WTC11 (cell line): ENCODE measurements at regions not wholly inside any gene's neighbourhood (a gene's known extent, or its start where the extent isn't known, plus 50 kb on each side); places are given as distances from the start of the nearest gene placed in this dataset.

Experiments
- ATAC-seq: fragments of 200-7000 bp; cut with Tn5 transposase; 2 replicates; pipeline ENCODE4 v1.10.0; 2021; ENCODE audit warnings: mild to moderate bottlenecking, moderate library complexity
- CTCF ChIA-PET: fragments of 300-600 bp; sonication (Branson Sonifier 250); formaldehyde crosslinking; loops from one replicate; lab custom pipeline; 2021; ENCODE audit warnings: antibody characterized with exemption; lab: Charles Lee
- POLR2A ChIA-PET: fragments of 350-600 bp; sonication (Branson Sonifier 250); formaldehyde crosslinking; loops from one replicate; lab custom pipeline; 2021; ENCODE audit warnings: antibody characterized with exemption; lab: Charles Lee
- DNase-seq: peaks from one replicate; pipeline ENCODE4 v3.0.0; 2021; ENCODE audit warnings: low spot score
- H3K27ac Mint-ChIP-seq: 2 replicates; pipeline ENCODE4 v1.8.0; 2021; ENCODE audit warnings: mixed read lengths
- H3K27me3 Mint-ChIP-seq: 2 replicates; pipeline ENCODE4 v1.8.0; 2021; ENCODE audit warnings: low read depth, mild to moderate bottlenecking, moderate library complexity, mixed read lengths
- H3K36me3 Mint-ChIP-seq: 2 replicates; pipeline ENCODE4 v1.8.0; 2021; ENCODE audit warnings: mixed read lengths
- H3K4me1 Mint-ChIP-seq: 2 replicates; pipeline ENCODE4 v1.8.0; 2022; ENCODE audit warnings: mixed read lengths
- H3K4me3 Mint-ChIP-seq: 2 replicates; pipeline ENCODE4 v1.8.0; 2021; ENCODE audit warnings: mild to moderate bottlenecking, moderate library complexity, mixed read lengths
- H3K9me3 Mint-ChIP-seq: 2 replicates; pipeline ENCODE4 v1.8.0; 2021; ENCODE audit warnings: mixed read lengths
- CBFB ChIP-seq: sonication (generic); formaldehyde crosslinking; IDR thresholded peaks from 2 replicates; pipeline ENCODE4 v1.8.1; 2022; ENCODE audit warnings: mild to moderate bottlenecking, low read depth, missing genetic modification reagents
- CREB1 ChIP-seq: sonication (generic); formaldehyde crosslinking; IDR thresholded peaks from 2 replicates; pipeline ENCODE4 v1.8.0; 2023; ENCODE audit warnings: mild to moderate bottlenecking, missing genetic modification reagents
- E2F1 ChIP-seq: sonication (generic); formaldehyde crosslinking; IDR thresholded peaks from 2 replicates; pipeline ENCODE4 v1.8.0; 2022; ENCODE audit warnings: mild to moderate bottlenecking, missing genetic modification reagents
- ELF4 ChIP-seq: sonication (generic); formaldehyde crosslinking; IDR thresholded peaks from 2 replicates; pipeline ENCODE4 v1.8.1; 2022; ENCODE audit warnings: low read depth, mild to moderate bottlenecking, moderate library complexity, missing genetic modification reagents
- EMX1 ChIP-seq: fragments of 250-450 bp; sonication (Bioruptor Pico); IDR thresholded peaks from 2 replicates; pipeline ENCODE4 v1.8.0; 2021; ENCODE audit warnings: mild to moderate bottlenecking
- FOXK1 ChIP-seq: sonication (generic); formaldehyde crosslinking; IDR thresholded peaks from 2 replicates; pipeline ENCODE4 v1.8.0; 2022; ENCODE audit warnings: mild to moderate bottlenecking, moderate library complexity, missing genetic modification reagents
- IRF2 ChIP-seq: sonication (generic); formaldehyde crosslinking; IDR thresholded peaks from 2 replicates; pipeline ENCODE4 v1.8.0; 2022; ENCODE audit warnings: low read depth, missing genetic modification reagents, borderline replicate concordance
- MXD4 ChIP-seq: fragments of 250-450 bp; sonication (Bioruptor Pico); IDR thresholded peaks from 2 replicates; pipeline ENCODE4 v1.8.0; 2021; ENCODE audit warnings: mild to moderate bottlenecking, moderate library complexity, borderline replicate concordance
- MYBL2 ChIP-seq: sonication (generic); formaldehyde crosslinking; IDR thresholded peaks from 2 replicates; pipeline ENCODE4 v1.8.1; 2023; ENCODE audit warnings: mild to moderate bottlenecking, moderate library complexity, missing genetic modification reagents
- NR2C2 ChIP-seq: sonication (generic); formaldehyde crosslinking; IDR thresholded peaks from 2 replicates; pipeline ENCODE4 v1.8.0; 2022; ENCODE audit warnings: mild to moderate bottlenecking, missing genetic modification reagents
- SMAD4 ChIP-seq: sonication (generic); formaldehyde crosslinking; IDR thresholded peaks from 2 replicates; pipeline ENCODE4 v1.8.0; 2022; ENCODE audit warnings: mild to moderate bottlenecking, missing genetic modification reagents
- TP53 ChIP-seq: sonication (generic); formaldehyde crosslinking; IDR thresholded peaks from 2 replicates; pipeline ENCODE4 v1.8.1; 2023; ENCODE audit warnings: mild to moderate bottlenecking, missing genetic modification reagents
- ZNF219 ChIP-seq: sonication (generic); formaldehyde crosslinking; IDR thresholded peaks from 2 replicates; pipeline ENCODE4 v1.8.0; 2023; ENCODE audit warnings: missing genetic modification reagents, mild to moderate bottlenecking, borderline replicate concordance
- ZNF263 ChIP-seq: sonication (generic); formaldehyde crosslinking; IDR thresholded peaks from 2 replicates; pipeline ENCODE4 v1.8.1; 2022; ENCODE audit warnings: low read depth, mild to moderate bottlenecking, moderate library complexity, missing genetic modification reagents
- TF ChIP-seq, protein P1 (sequence below): sonication (generic); formaldehyde crosslinking; IDR thresholded peaks from 2 replicates; pipeline ENCODE4 v1.8.1; 2023; ENCODE audit warnings: mild to moderate bottlenecking, missing genetic modification reagents
- TF ChIP-seq, protein P2 (sequence below): fragments of 250-450 bp; sonication (Bioruptor Pico); IDR thresholded peaks from 2 replicates; pipeline ENCODE4 v1.9.0; 2021; ENCODE audit warnings: mild to moderate bottlenecking
- TF ChIP-seq, protein P3 (sequence below): fragments of 200-600 bp; IDR thresholded peaks from 2 replicates; pipeline ENCODE4 v1.8.0; 2022; ENCODE audit warnings: antibody characterized with exemption
- TF ChIP-seq, protein P4 (sequence below): sonication (generic); formaldehyde crosslinking; IDR thresholded peaks from 2 replicates; pipeline ENCODE4 v1.8.1; 2023; ENCODE audit warnings: mild to moderate bottlenecking, missing genetic modification reagents, borderline replicate concordance
- TF ChIP-seq, protein P5 (sequence below): fragments of 250-450 bp; sonication (Bioruptor Pico); IDR thresholded peaks from 2 replicates; pipeline ENCODE4 v1.9.0; 2021; ENCODE audit warnings: mild to moderate bottlenecking

GRCh38 chr6:132910759-132911158 is 96.4 kb downstream of the RPS12 start (continued):
- TF ChIP-seq CBFB (CRISPR knock-in tag) (no peak), MXD4 (CRISPR knock-in tag) (no peak), NR2C2 (CRISPR knock-in tag) (no peak)
- TF ChIP-seq, protein P1, sequence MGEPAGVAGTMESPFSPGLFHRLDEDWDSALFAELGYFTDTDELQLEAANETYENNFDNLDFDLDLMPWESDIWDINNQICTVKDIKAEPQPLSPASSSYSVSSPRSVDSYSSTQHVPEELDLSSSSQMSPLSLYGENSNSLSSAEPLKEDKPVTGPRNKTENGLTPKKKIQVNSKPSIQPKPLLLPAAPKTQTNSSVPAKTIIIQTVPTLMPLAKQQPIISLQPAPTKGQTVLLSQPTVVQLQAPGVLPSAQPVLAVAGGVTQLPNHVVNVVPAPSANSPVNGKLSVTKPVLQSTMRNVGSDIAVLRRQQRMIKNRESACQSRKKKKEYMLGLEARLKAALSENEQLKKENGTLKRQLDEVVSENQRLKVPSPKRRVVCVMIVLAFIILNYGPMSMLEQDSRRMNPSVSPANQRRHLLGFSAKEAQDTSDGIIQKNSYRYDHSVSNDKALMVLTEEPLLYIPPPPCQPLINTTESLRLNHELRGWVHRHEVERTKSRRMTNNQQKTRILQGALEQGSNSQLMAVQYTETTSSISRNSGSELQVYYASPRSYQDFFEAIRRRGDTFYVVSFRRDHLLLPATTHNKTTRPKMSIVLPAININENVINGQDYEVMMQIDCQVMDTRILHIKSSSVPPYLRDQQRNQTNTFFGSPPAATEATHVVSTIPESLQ = no peak

DNA sequence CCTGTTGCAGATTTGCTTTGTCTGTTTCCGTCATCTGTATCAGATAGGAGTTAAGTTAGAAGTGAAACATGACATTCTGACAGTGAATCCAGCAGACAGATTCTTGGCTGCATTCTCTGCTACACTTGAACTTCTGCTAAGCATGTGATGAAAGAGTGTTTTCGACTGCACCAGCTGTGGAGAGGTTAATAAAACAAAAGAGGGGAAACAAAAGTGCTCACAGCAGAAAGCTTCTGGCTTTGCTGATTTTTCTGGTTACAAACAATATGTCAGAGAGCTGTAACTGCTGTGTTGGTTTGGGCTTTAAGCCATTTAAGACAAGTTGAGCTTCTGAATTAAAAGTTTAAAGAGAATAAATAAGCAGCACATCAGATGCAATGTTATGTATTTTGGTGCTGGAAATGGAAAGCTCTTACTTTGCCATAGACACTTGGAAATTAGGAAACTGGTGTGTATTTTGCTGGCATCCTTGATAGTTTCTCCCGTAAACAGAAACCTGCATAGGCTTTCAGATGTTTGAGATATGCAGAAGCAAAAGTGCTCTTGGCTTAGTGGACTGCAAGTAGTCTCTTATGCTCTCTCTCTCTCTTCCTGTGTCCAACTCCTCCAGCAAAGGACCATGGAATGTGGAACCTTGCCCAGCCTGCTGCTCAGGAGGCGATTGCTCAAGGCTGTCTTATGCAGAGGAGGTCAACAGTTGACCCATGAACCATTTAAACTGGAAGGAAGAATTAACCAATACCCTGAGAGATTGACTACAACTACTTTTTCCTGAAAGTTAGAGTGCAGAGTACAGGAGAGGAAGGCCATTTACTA is 104.9 kb downstream of the RPS12 start:
- H3K4me3 Mint-ChIP-seq = no peak overlapping the region
- H3K27ac Mint-ChIP-seq = peak overlapping the region; percentile 47

GRCh38 chr6:132927713-132928112 is 113.3 kb downstream of the RPS12 start:
- ChIA-PET POLR2A (no interaction called here), CTCF (interaction anchor here (0.9 kb wide), 1 partner anchor 10 kb away, joined by 5 read pairs; no protein-coding TSS in a partner anchor)
- Mint-ChIP-seq H3K4me3 (no peak overlapping the region), H3K36me3 (no peaks in the 10 kb centered on the region), H3K4me1 (peaks cover 16% of the 10 kb centered on the region), H3K27ac (no peak overlapping the region), H3K27me3 (no peaks in the 10 kb centered on the region), H3K9me3 (no peaks in the 10 kb centered on the region)
- DNase-seq (no peak), ATAC-seq (no peak)
- TF ChIP-seq FOXK1 (CRISPR knock-in tag) (no peak), IRF2 (CRISPR knock-in tag) (no peak), EMX1 (CRISPR knock-in tag) (no peak), ZNF219 (CRISPR knock-in tag) (no peak), SMAD4 (no peak), ZNF263 (CRISPR knock-in tag) (no peak), CREB1 (CRISPR knock-in tag) (no peak), ELF4 (CRISPR knock-in tag) (no peak)
- TF ChIP-seq, protein P2, sequence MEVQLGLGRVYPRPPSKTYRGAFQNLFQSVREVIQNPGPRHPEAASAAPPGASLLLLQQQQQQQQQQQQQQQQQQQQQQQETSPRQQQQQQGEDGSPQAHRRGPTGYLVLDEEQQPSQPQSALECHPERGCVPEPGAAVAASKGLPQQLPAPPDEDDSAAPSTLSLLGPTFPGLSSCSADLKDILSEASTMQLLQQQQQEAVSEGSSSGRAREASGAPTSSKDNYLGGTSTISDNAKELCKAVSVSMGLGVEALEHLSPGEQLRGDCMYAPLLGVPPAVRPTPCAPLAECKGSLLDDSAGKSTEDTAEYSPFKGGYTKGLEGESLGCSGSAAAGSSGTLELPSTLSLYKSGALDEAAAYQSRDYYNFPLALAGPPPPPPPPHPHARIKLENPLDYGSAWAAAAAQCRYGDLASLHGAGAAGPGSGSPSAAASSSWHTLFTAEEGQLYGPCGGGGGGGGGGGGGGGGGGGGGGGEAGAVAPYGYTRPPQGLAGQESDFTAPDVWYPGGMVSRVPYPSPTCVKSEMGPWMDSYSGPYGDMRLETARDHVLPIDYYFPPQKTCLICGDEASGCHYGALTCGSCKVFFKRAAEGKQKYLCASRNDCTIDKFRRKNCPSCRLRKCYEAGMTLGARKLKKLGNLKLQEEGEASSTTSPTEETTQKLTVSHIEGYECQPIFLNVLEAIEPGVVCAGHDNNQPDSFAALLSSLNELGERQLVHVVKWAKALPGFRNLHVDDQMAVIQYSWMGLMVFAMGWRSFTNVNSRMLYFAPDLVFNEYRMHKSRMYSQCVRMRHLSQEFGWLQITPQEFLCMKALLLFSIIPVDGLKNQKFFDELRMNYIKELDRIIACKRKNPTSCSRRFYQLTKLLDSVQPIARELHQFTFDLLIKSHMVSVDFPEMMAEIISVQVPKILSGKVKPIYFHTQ (CRISPR knock-in tag) = no peak
- TF ChIP-seq, protein P3, sequence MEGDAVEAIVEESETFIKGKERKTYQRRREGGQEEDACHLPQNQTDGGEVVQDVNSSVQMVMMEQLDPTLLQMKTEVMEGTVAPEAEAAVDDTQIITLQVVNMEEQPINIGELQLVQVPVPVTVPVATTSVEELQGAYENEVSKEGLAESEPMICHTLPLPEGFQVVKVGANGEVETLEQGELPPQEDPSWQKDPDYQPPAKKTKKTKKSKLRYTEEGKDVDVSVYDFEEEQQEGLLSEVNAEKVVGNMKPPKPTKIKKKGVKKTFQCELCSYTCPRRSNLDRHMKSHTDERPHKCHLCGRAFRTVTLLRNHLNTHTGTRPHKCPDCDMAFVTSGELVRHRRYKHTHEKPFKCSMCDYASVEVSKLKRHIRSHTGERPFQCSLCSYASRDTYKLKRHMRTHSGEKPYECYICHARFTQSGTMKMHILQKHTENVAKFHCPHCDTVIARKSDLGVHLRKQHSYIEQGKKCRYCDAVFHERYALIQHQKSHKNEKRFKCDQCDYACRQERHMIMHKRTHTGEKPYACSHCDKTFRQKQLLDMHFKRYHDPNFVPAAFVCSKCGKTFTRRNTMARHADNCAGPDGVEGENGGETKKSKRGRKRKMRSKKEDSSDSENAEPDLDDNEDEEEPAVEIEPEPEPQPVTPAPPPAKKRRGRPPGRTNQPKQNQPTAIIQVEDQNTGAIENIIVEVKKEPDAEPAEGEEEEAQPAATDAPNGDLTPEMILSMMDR = no peak

More for the DNA sequence above, 104.9 kb downstream of the RPS12 start:
- Mint-ChIP-seq H3K27me3 (no peaks in the 10 kb centered on the region), H3K36me3 (no peaks in the 10 kb centered on the region), H3K4me1 (peaks cover 11% of the 10 kb centered on the region), H3K9me3 (no peaks in the 10 kb centered on the region)
- CTCF ChIA-PET = interaction anchor here (0.9 kb wide), 1 partner anchor 18 kb away, joined by 3 read pairs; no protein-coding TSS in a partner anchor
- TF ChIP-seq MYBL2 (CRISPR knock-in tag) (no peak), E2F1 (CRISPR knock-in tag) (no peak), CREB1 (CRISPR knock-in tag) (no peak), TP53 (no peak)
- TF ChIP-seq, protein P4, sequence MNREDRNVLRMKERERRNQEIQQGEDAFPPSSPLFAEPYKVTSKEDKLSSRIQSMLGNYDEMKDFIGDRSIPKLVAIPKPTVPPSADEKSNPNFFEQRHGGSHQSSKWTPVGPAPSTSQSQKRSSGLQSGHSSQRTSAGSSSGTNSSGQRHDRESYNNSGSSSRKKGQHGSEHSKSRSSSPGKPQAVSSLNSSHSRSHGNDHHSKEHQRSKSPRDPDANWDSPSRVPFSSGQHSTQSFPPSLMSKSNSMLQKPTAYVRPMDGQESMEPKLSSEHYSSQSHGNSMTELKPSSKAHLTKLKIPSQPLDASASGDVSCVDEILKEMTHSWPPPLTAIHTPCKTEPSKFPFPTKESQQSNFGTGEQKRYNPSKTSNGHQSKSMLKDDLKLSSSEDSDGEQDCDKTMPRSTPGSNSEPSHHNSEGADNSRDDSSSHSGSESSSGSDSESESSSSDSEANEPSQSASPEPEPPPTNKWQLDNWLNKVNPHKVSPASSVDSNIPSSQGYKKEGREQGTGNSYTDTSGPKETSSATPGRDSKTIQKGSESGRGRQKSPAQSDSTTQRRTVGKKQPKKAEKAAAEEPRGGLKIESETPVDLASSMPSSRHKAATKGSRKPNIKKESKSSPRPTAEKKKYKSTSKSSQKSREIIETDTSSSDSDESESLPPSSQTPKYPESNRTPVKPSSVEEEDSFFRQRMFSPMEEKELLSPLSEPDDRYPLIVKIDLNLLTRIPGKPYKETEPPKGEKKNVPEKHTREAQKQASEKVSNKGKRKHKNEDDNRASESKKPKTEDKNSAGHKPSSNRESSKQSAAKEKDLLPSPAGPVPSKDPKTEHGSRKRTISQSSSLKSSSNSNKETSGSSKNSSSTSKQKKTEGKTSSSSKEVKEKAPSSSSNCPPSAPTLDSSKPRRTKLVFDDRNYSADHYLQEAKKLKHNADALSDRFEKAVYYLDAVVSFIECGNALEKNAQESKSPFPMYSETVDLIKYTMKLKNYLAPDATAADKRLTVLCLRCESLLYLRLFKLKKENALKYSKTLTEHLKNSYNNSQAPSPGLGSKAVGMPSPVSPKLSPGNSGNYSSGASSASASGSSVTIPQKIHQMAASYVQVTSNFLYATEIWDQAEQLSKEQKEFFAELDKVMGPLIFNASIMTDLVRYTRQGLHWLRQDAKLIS (CRISPR knock-in tag) = no peak
- TF ChIP-seq, protein P5, sequence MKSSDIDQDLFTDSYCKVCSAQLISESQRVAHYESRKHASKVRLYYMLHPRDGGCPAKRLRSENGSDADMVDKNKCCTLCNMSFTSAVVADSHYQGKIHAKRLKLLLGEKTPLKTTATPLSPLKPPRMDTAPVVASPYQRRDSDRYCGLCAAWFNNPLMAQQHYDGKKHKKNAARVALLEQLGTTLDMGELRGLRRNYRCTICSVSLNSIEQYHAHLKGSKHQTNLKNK (CRISPR knock-in tag) = no peak
- TF ChIP-seq, all 79 proteins: peak for 0
- DNase-seq (no peak), ATAC-seq (peak; percentile 78)
- POLR2A ChIA-PET = no interaction called here
